ENCODE measurements at regions not wholly inside any gene's neighbourhood (a gene's known extent, or its start where the extent isn't known, plus 50 kb on each side); places are given as distances from the start of the nearest gene placed in this dataset.

DNA sequence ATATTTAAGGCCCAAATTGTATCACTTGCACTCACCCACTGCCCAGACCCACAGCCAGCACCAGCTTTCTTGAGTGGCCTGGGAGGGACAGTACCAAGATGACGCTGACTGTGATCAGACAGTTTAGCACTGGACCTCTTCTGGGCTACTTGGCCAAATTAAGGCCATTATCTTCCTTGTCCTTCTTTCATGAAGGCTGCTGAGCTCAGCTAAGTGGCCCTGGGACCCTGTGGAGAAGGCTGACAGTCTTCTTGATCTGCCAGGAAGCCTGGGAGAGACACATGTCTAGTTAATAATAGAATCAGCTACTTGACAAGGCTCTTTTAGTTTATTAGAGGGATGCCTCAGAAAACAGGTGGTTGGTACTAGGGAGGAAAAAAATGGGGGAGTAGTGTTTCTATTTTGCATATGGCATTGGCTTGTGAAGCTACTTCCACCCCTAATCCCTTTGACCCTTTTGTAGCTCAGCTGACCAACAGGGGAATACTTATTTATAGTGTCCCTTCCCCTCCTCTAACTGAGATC is 127.9 kb upstream of the NTM start:
- no peak for DNase-seq

DNA sequence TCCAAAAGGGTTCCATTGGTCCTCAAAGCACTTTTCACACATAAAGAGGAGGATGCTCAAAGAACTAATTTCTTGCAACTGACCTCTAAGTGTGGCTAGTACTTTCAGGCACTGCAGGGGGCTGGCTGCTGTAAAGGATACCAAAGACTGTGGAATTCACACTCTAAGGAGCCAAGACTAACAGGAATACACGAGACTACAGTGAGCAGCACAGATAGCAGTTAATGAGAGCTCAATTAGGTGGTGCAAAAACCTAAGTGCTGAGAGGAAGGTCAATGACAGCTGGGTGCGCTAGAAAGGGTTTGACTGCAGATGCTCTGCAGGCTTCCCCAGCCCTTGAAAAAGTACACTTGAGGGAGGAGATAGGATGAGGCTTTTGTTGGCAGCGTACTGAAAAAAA is 124.3 kb upstream of the NTM start:
- no peak for DNase-seq

DNA sequence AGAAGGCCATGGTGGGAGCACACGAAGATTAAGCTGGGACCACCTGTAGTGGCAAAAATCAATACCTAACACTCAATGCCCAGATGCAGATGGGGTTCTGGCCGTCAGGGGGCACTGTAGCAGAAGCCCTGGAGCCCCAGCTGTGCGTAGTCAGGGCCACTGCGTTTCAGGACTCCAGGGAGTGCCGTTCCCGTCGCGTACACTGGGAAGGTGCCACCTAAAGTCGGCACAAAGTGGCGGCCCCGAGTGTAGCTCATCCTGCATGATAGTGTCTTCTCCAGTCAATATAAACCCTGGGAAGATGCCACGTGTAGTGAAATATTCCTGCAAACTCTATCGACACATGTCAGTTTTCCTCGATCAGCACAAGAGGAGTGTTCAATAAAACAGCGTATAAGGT is 123.8 kb upstream of the NTM start:
- DNase-seq: no peak

DNA sequence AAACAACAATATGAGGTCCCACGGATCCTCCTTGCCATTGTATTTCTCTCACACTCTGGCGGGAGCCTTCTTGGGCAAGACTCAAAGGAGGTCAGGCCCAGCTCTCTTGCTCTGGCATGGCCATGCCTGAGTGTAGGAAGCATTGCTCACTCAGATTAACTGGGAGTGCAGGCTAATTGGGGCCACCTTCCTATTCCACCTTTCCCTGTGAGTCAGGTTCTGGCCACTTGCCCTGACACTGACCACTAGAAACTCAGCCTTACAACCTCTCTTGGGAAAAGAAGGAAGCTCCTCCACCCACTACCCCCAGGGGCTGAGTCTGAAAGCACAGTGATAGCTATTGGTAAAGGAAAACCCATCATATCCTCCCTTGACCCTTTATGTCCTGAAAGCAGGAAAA is 121.8 kb upstream of the NTM start:
- DNase-seq: no peak

DNA sequence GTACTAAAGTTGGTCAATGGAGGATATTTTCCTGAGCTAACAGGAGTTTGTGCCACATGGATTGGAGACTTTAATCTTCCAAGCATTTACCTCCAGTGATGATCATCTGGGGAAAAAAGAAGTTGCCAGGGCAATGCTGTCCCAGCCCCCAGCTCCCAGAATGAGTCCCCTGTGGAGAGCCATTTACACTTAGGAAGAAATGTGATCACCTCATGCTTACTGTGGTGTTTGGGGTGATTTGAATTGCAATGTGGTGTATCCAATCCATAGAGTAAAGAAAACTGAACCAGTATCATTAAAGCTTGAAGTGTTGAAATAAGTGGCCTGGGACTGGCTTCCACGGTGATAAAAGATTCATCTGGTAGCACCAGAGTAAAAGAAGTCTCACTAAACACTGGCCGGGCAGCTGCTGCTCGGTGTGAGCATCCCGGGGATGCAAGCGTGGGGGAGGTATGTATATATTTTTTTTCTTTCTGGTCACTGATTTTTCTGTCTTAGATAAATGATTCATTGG is 117.2 kb upstream of the NTM start:
- no peak for DNase-seq

DNA sequence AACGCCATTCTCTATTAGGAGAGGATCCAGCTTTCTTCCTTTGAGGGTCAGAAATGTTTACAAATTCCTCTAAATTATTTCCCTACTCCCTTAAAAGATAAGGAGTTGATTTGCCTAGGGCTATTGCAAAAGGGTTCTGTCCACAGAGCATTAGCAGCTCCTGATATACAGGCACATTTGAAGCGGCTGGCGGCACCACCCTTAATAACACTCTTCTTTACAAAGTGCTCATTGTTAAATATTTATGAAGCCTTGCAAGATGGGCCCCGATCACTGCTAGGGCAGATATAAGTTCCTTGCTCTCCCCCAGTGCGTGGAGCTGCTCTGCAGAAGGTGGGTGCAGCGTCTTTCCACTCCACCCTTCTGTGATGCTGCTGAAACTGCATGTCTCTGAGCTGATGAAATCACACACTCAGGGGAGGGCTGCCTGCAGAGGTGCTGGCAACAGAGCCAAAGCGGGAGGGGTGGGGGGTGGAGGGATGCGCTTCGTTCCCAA is 116.7 kb upstream of the NTM start:
- DNase-seq: no peak

DNA sequence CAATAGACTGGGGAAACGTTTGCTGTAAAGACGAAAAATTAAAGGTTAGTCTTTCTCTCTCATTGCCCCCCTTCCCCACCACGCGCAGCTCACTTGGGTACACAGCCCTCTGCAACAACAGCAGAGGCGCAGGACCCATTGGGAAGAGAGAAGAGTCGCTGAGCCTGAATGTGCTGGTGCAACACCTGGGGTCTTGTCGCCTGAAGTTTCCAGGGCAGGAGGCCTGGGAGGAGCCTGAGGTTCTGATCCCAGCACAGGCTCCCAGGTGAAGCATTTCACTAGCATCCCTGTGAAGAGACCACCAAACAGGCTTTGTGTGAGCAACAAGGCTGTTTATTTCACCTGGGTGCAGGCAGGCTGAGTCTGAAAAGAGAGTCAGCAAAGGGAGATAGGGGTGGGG is 116.2 kb upstream of the NTM start:
- no peak for DNase-seq

DNA sequence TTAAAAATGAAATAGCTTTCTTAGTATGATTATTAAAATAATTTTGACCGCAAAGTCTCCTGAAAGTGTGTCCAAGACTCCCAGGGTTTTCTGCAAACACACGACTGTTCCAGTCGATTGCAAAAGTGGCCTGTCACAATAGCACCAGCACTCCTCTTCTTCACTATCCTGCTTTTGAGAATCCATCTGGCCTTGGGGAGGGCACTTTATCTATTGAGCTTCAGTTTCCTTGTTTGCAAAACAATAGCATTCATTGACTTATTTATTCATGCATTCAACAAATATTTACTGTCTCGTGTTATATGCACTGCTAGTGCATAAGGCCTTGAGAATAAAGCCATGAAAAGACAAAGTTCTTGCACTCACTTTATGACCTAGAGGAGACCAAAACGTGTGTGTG is 96.2 kb upstream of the NTM start:
- DNase-seq: no peak

DNA sequence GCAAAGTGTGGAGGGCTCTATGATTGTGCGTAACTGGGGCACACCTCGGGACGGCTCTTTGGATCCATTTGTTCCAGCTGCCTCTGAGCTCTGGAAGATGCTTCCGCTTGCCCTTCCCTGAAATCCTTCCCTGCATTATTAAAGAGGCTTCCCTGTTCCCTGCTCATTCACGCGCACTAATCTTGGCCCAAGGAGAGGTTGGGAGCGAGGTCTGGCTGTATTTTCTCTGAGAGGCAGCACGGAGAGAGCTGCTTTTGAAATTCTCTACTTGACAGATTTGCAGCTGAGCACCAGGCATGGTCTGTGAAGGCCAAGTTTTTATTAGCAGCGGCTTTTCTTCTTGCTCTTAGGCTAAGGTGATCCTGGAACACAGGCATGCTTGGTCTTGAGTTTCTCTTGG is 94.8 kb upstream of the NTM start:
- DNase-seq: no peak

DNA sequence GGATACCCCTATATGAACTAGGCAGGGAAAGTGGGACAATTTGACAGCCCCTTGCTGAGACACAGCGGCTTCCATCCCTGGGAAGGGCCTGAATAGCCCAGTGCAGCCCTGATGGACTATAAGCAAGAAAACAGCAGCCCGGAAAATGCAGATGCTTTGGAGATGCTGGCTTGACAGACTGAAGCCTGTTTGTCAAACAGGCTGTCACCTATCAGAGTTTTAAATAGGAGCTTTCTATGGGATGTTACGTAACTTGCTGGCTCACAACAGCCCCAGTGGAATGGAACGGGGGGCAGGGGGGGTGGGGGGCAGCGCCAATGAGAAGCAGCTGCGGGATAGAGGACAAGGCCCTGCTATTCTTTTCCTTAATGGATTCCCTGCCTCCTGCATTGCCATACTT is 91.9 kb upstream of the NTM start:
- DNase-seq: no peak

DNA sequence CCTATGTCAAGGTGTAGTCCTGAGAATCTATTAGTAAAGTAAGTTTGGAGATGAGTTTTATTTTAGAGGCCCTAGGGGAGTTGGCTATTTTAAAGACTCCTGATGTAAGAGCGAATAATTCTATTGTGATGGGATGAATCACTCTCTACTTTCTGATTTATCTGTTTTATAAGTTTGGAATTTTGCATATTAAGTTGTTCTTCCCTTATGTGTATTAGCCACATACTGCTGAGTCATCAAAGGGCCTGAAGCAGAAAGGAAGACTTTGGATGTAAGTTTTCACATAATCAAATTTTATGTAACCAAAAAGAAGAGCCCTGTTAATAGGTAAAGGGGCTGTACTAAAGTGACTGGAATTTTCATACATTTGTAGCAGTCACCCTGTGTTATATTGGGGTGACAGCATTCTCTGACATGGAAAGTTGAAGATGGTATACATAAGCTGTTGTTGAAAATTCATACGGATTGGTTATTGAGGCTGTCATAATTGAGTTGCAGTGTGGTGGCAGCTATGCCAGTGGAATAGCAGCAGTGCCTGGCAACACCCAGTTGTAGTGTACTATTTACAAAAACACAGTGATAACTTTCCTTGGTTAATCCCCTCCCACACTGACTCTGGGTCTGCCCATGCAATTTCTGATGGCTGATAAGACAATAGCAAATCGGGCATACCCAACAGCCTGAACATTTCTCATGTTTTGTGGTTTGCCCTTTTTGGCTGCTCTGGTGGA is 90.6 kb upstream of the NTM start:
- DNase-seq: no peak

DNA sequence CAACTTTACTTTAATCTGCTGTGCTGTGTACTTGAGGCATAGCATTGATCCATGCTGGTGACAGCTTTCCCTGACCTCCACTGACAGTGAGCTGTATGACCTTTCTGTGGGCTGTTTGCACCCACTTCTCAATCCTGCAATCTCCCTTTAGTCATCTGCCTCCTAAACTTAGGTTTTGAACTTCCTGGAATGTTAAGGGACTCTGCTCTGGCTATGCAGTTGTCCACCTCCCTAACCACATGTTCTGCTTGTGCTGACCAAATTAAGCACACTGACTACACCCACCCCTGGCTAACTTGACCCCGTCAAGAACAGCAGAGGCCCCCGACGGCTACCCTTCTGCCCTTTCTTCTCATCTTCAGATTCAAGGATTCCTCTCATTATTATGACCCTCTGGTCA is 89.1 kb upstream of the NTM start:
- no peak for DNase-seq

DNA sequence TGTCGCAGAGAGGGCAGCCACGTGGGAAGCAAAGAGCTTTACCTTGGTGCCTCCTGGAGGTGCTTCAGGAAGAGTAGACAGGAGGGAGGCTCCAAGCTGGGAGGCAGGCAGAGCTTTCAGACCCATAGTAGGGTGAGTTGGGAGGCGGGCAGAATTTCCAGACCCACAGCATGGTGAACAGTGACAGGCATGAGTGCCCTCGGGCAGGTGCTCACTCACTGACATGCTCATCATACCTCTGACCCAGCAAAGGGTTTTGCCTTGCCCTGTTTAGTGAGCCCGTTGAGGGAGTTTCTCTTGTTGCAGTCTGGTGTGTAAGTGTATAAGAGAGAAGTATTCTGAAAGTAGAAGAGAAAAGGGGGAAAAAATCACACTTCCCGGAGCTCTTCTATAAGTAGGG is 86.4 kb upstream of the NTM start:
- no peak for DNase-seq

DNA sequence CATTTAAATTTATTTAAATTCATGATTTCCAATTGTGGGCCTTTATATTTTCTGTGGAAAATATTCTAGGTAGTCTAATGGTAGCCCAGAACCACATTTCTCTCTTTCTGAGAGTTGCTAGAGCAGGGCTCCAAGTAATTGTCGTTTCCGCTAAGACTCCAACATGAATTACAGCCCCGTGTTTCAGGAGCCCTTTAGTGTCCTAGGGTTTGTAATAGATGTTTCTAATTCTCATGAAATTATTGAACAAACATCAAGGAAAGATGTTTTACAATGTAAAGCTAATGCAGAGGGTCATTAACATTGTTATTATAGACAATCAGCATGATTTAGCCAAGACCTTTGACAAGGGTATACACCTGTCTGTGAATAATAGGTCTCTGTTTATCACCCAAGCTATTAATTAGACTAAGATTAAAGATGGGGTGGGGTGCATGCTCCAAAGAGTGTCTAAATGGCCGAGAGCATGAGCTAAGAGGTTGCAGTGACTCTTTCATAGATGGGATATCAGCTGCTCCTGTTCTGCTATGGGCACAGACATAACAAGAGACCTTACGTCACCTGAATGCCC is 81.8 kb upstream of the NTM start:
- no peak for DNase-seq

DNA sequence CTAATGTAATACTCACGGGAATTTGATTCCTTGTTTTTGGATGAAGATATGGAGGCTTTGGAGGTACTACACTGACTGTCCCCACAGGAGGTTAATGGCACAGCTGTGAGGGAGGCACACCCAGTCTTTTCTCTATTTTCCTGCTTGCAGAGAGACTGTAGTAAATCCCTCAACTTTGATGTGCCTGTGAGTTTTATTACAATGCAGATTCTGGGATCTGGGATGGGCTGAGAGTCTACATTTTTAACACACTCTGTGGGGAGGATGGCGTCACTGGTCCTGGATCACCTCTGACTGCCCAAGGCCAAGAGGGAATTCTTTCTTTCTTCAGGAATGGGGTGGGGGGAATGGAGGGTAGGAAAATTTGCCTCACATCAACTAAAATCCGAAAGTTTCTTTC is 80.2 kb upstream of the NTM start:
- DNase-seq: no peak

DNA sequence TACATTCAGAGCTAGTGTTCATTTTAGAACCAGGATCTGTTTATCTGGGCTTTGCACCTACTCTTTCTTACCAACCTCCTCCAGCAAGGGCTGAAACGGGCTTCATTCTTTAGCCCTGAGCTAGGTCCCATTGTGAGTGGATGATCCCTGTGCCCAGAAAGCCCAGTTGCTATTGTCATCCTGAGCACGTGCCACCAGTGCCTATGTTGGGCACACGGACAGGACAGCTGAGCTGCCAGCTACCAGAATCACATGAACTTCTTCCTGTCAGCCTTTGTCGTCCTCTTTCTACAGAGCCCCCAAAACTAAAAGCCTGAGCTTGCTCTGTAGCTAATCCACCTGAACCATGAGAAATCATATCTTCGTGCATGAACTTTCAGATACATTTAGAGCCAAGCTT is 74.4 kb upstream of the NTM start:
- no peak for DNase-seq

DNA sequence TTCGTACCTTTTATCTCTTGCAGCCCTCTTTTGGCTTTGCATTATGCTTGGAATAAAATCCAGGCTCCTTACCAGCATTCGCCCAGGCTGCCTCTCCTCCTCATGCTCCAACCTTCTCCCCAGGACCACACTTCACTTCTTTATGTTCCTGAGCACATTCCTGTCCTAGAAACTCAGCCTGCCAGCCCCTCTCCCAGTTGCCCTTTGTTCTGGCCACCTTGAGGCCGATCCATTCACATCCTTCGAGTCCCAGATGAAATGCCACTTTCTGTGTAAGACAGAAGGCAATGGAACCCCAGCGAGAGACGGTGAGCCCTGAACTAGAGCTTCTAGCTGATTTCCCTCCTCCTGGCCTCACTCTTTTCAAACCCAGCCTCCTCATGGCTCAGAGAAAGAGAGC is 73.0 kb upstream of the NTM start:
- no peak for DNase-seq

DNA sequence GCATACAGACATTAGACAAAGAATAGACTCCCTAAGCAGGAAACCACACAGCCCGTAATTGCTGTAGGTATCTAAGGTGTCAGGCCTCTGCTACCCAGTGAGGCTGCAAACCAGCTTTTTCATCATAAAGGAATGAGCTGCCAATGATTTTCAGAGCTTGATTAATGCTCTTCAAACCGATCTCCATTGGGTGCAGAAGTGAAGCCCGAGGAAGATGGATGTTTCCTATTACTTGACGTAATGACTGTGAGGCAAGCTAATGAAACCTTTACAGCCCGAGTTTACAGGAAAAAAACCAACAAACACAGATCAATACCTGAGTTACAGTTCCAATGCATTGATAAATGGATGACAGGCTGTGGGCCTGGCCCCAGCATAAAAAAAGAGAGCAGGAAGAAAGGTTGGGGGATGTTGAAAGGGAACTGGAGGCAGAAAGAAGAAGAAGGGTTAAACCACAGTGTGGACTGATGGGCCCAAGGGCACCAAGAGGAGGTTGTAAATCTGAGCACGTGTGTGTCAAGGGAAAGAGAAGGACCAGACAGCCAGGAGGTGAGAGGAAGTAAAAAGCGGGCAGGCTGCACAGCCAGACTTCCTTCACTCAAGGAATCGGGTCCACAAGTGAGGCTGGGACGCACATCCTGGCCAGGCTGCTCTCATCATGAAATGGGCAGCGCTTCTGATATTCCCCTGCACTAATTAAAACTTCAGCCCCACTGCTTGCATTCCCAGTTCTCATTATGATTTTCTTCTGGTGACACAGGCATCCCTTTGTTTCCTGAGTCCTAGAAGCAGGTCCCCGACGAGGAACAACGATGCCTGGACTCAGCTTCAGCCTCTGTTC is 70.6 kb upstream of the NTM start:
- no peak for DNase-seq

DNA sequence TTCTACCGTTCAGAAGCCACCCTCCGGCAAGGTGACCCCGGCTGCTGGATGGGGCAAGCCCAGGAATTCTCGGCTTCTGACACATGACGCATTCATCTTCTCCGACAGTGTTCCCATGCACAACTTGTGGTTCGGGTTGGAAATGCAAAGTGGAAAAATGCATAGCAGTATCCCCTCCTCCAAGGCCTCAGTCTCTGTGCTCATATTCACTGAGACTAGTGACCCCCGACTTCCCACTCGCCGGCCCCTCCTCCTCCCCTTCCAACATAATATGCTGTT is 70.0 kb upstream of the NTM start:
- DNase-seq: no peak

DNA sequence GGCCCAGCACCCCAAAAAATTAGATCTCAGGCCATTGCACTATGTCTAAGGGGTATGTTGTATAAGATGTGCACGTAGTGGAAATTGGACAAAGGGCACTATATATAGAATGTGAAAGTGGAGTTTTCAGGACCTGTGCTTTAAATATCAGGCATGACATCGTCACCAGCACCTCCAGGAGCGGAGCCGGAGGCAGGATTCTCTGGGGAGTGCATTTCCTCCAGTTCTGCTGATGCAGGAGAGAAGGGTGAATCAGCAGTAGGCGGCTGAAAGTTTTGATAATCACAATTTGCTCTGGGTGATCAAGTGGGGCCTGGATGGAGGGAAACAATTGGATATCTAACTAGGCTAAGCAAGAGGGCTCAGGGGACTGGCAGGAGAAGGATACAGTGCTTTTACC is 69.1 kb upstream of the NTM start:
- DNase-seq: no peak

DNA sequence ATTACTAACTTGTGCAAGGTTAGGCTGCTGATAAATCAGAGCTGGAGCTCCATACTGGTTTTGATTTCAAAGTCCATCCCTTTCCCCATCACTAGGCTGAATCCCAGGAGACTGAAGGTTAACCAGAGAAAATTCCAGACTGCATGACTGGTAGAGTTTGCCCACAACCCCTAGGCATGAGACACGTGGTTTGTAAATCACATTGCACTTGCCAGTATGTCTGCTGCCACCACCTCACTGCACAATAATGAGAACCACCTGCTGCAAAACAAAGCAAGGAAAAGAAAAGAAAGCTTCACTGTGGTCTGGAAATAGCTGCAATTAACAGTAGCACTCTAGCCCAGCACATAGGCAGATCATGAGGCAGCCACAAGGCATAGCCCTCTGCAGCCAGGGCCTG is 67.6 kb upstream of the NTM start:
- no peak for DNase-seq

DNA sequence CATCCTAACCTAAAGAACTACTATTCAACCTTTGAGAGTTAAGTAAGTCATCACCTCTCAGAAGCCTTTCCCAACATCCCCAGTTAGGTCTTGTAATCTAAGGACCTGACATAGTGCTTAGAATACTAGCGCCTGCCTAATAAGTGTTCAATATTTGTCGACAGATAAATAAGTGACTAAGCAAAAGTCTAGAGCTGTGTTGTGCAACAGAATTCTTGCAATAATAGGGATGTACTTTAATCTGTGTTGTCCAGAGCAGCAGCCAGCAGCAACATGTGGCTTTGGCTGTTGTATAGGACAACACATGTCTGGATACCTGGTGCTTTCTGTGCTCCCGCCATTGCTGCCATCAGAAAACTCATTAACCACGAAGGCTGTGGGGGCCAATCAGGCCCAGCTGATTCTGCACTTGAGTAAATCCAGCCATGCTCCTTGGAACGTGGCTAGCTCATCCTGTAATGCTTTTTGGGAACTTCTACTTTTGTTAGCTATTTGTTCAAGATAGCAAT is 66.8 kb upstream of the NTM start:
- DNase-seq: no peak

DNA sequence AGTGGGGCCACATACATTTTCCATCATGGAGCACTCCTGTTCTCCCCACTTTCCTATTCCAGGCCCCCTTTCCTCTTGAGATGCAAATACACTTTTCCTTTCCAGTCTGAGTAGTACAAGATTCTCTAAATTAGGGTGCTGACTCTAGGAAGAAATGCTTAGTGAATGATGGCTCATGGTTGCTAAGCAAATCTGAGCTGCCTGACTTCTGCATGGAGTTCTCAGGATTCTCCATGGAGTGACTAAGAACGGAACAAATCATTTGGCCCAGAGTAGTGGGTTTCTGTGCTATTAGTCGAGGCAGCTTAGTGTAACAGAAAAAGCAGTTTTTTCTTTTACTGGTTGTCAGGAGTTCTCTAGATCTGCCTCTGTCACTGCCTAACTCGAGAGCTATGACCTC is 65.4 kb upstream of the NTM start:
- DNase-seq: no peak

DNA sequence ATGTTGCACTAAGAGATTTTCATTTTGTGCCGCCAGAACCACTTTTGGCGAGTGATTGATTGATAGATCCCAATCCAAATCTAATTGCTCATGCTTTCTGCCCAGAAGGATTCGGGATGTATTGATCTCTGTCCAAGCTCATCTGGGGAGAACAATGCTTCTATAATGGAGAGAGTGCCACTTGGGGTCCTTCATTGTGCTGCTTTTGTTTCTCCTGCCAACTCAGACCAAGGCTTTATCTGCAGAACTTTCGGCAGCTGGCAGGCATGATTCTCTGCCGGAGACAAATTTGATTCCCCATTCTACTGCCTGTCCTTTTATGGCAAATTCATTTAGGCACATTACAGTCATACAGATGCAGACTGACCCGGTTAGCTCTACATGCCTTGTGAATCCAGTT is 62.9 kb upstream of the NTM start:
- no peak for DNase-seq
